H1 (cell line): ENCODE measurements at regions not wholly inside any gene's neighbourhood (a gene's known extent, or its start where the extent isn't known, plus 50 kb on each side); places are given as distances from the start of the nearest gene placed in this dataset.

ENCODE experiments used
- CTCF ChIA-PET: fragments of 300-600 bp; sonication (Branson Sonifier 250); formaldehyde crosslinking; loops from one replicate; lab custom pipeline; 2021; ENCODE audit not compliant: partially characterized antibody; lab: Charles Lee
- POLR2A ChIA-PET: fragments of 300-600 bp; sonication (Branson Sonifier 250); formaldehyde crosslinking; loops from one replicate; lab custom pipeline; 2021; ENCODE audit warnings: inconsistent platforms; ENCODE audit not compliant: partially characterized antibody; lab: Charles Lee
- DNase-seq, 2 experiments: peaks; one replicate each; pipeline versions ENCODE4 v3.0.0 to v3.0.0-alpha.2; 2010 to 2022; ENCODE audit warnings: low spot score in 2 of 2, low read depth in 1 of 2, mixed read lengths in 1 of 2
- FAIRE-seq: peaks from 2 replicates; lab custom pipeline; 2011; peaks lifted over from hg19 to GRCh38; lab: Jason Lieb, UNC
- H2AFZ ChIP-seq: 2 replicates; pipeline ENCODE4 v1.8.1; 2012; ENCODE audit warnings: low read length, inconsistent platforms
- H2AK5ac ChIP-seq: 2 replicates; pipeline ENCODE4 v1.6.1; 2013; ENCODE audit warnings: low read depth, low read length
- H2BK120ac ChIP-seq: replicated peaks from 2 replicates; pipeline ENCODE3; 2013; ENCODE audit warnings: low read depth, low read length, inconsistent platforms
- H2BK12ac ChIP-seq: 2 replicates; pipeline ENCODE4 v1.6.1; 2013; ENCODE audit warnings: low read depth, low read length
- H2BK15ac ChIP-seq: 2 replicates; pipeline ENCODE4 v1.6.1; 2013; ENCODE audit warnings: low read length
- H2BK20ac ChIP-seq: 2 replicates; pipeline ENCODE4 v1.6.1; 2013; ENCODE audit warnings: low read length
- H2BK5ac ChIP-seq: 2 replicates; pipeline ENCODE4 v1.6.1; 2013; ENCODE audit warnings: low read depth, low read length
- H3K14ac ChIP-seq: 2 replicates; pipeline ENCODE4 v1.6.1; 2013; ENCODE audit warnings: inconsistent platforms; ENCODE audit not compliant: insufficient read length
- H3K18ac ChIP-seq: 2 replicates; pipeline ENCODE4 v1.6.1; 2013; ENCODE audit warnings: low read length; ENCODE audit errors: extremely low read depth
- H3K23ac ChIP-seq: 2 replicates; pipeline ENCODE4 v1.6.1; 2013; ENCODE audit warnings: inconsistent platforms; ENCODE audit not compliant: insufficient read length
- H3K23me2 ChIP-seq: 2 replicates; pipeline ENCODE4 v1.6.1; 2013; ENCODE audit warnings: low read depth, low read length
- H3K27ac ChIP-seq: 2 replicates; pipeline ENCODE4 v1.6.1; 2011; ENCODE audit warnings: low read depth, low read length, inconsistent platforms
- H3K27me3 ChIP-seq, 4 experiments: replicated peaks in 1 of 4; 1 replicate in 1 of 4; 2 replicates in 3 of 4; pipeline versions ENCODE4 v1.6.1 to v1.8.1; 2011 to 2013; ENCODE audit warnings: low read length in 3 of 4, mild to moderate bottlenecking in 3 of 4, inconsistent platforms in 2 of 4, mixed read lengths in 2 of 4, moderate library complexity in 1 of 4; ENCODE audit not compliant: control insufficient read depth in 3 of 4, insufficient read depth in 3 of 4; ENCODE audit errors: extremely low read depth in 1 of 4
- H3K36me3 ChIP-seq, 4 experiments: 2 replicates each; pipeline versions ENCODE4 v1.6.1 to v1.8.1; 2011 to 2013; ENCODE audit warnings: mild to moderate bottlenecking in 4 of 4, low read length in 3 of 4, moderate library complexity in 2 of 4, control low read depth in 1 of 4, inconsistent platforms in 1 of 4; ENCODE audit not compliant: insufficient read depth in 4 of 4, control insufficient read depth in 2 of 4
- H3K4ac ChIP-seq: replicated peaks from 2 replicates; pipeline ENCODE3; 2013; ENCODE audit warnings: low read length, low read depth, mixed read lengths, inconsistent platforms; ENCODE audit not compliant: insufficient read length
- H3K4me1 ChIP-seq, 4 experiments: replicated peaks in 1 of 4; 1 replicate in 1 of 4; 2 replicates in 3 of 4; pipeline versions ENCODE4 v1.6.1 to v1.8.1; 2011 to 2013; ENCODE audit warnings: low read length in 3 of 4, inconsistent platforms in 2 of 4, mixed read lengths in 1 of 4; ENCODE audit not compliant: insufficient read depth in 4 of 4, control insufficient read depth in 3 of 4
- H3K4me2 ChIP-seq, 2 experiments: 2 replicates each; pipeline versions ENCODE4 v1.6.1 to v1.8.1; 2011 to 2013; ENCODE audit warnings: low read depth in 2 of 2, low read length in 2 of 2, control low read depth in 1 of 2, inconsistent platforms in 1 of 2, mild to moderate bottlenecking in 1 of 2; ENCODE audit not compliant: insufficient read depth in 1 of 2
- H3K4me3 ChIP-seq, 4 experiments: fragments of 200-600, 300-600 bp in 1 of 4; sonication (generic), shearing (Covaris generic), sonication (Bioruptor Twin) in 1 of 4; 2 replicates each; pipeline versions ENCODE4 v1.5.1 to v1.8.1; 2011 to 2016; ENCODE audit warnings: low read length in 4 of 4, low read depth in 3 of 4, control low read depth in 2 of 4, inconsistent platforms in 2 of 4, mild to moderate bottlenecking in 2 of 4, mixed read lengths in 1 of 4, moderate library complexity in 1 of 4; ENCODE audit not compliant: insufficient read depth in 2 of 4; ENCODE audit errors: extremely low read depth in 1 of 4
- H3K56ac ChIP-seq: replicated peaks from 2 replicates; pipeline ENCODE3; 2013; ENCODE audit warnings: low read depth, mild to moderate bottlenecking, mixed read lengths, low read length, inconsistent platforms; ENCODE audit not compliant: insufficient read length
- H3K79me1 ChIP-seq: 2 replicates; pipeline ENCODE4 v1.6.1; 2013; ENCODE audit warnings: low read depth, low read length, control low read depth
- H3K79me2 ChIP-seq, 2 experiments: 2 replicates each; pipeline versions ENCODE4 v1.6.1 to v1.8.1; 2012 to 2013; ENCODE audit warnings: low read length in 2 of 2, mild to moderate bottlenecking in 2 of 2, inconsistent platforms in 1 of 2; ENCODE audit not compliant: insufficient read depth in 2 of 2, control insufficient read depth in 1 of 2
- H3K9ac ChIP-seq, 4 experiments: replicated peaks in 1 of 4; 1 replicate in 1 of 4; 2 replicates in 3 of 4; pipeline versions ENCODE4 v1.6.1 to v1.8.1; 2011 to 2013; ENCODE audit warnings: low read depth in 3 of 4, low read length in 3 of 4, control low read depth in 2 of 4, mild to moderate bottlenecking in 2 of 4, moderate library complexity in 2 of 4, inconsistent platforms in 1 of 4; ENCODE audit errors: extremely low read depth in 1 of 4
- H3K9me3 ChIP-seq, 2 experiments: 2 replicates each; pipeline versions ENCODE4 v1.6.1 to v1.8.1; 2012 to 2013; ENCODE audit warnings: mild to moderate bottlenecking in 2 of 2, moderate library complexity in 2 of 2, control low read depth in 1 of 2, inconsistent platforms in 1 of 2, low read depth in 1 of 2, low read length in 1 of 2, mixed read lengths in 1 of 2; ENCODE audit not compliant: insufficient read depth in 2 of 2
- H4K20me1 ChIP-seq, 2 experiments: replicated peaks in 1 of 2; 2 replicates each; pipeline versions ENCODE3 to v1.8.1; 2011 to 2013; ENCODE audit warnings: inconsistent platforms in 2 of 2, low read length in 2 of 2, mild to moderate bottlenecking in 1 of 2; ENCODE audit not compliant: insufficient read depth in 2 of 2, control insufficient read depth in 1 of 2
- H4K5ac ChIP-seq: 2 replicates; pipeline ENCODE4 v1.6.1; 2013; ENCODE audit warnings: low read length, low read depth, mixed read lengths, inconsistent platforms; ENCODE audit not compliant: insufficient read length
- H4K8ac ChIP-seq: 2 replicates; pipeline ENCODE4 v1.8.0; 2013; ENCODE audit warnings: mild to moderate bottlenecking, moderate library complexity, low read length, inconsistent platforms; ENCODE audit not compliant: insufficient read depth; ENCODE audit errors: extremely low read depth
- H4K91ac ChIP-seq: replicated peaks from 2 replicates; pipeline ENCODE3; 2013; ENCODE audit warnings: low read length, mixed read lengths, inconsistent platforms; ENCODE audit not compliant: insufficient read length
- BACH1 ChIP-seq: IDR thresholded peaks from 2 replicates; pipeline ENCODE4 v1.6.1; 2012; ENCODE audit warnings: low read length, improper control_type of control experiment
- CBX5 ChIP-seq: fragments of 300-800, 300-1000 bp; sonication (generic); IDR thresholded peaks from 2 replicates; pipeline ENCODE4 v1.7.1; 2016; ENCODE audit warnings: antibody characterized with exemption, low read length, low read depth
- E2F6 ChIP-seq: IDR thresholded peaks from 2 replicates; pipeline ENCODE4 v1.6.1; 2012; ENCODE audit warnings: inconsistent platforms
- SIX5 ChIP-seq: IDR thresholded peaks from 2 replicates; pipeline ENCODE4 v1.6.1; 2011; ENCODE audit warnings: mild to moderate bottlenecking, low read depth, low read length
- TAF7 ChIP-seq: optimal IDR thresholded peaks from 2 replicates; pipeline ENCODE3; 2011; ENCODE audit warnings: low read depth, mild to moderate bottlenecking, inconsistent platforms, low read length, moderate library complexity, borderline replicate concordance
- TCF12 ChIP-seq: IDR thresholded peaks from 2 replicates; pipeline ENCODE4 v1.6.1; 2011; ENCODE audit warnings: low read depth, mild to moderate bottlenecking, low read length
- WGBS, 2 experiments: shearing (Covaris generic) in 1 of 2; methylation state at CpG; one replicate each; pipeline versions ENCODE4 v1.1.6 to v1.1.7; 2013 to 2015; ENCODE audit warnings: low lambda C conversion rate in 2 of 2, mixed read lengths in 2 of 2, inconsistent platforms in 1 of 2, low coverage in 1 of 2, missing lambda C conversion rate in 1 of 2; ENCODE audit not compliant: insufficient replicate concordance in 2 of 2, insufficient coverage in 1 of 2, insufficient read length in 1 of 2; ENCODE audit errors: extremely low coverage in 1 of 2, missing lambda C conversion rate in 1 of 2; 5-methylcytosine and 5-hydroxymethylcytosine counted together

GRCh38 chr2:145832681-145833080 lies 1312.8 kb upstream of the ZEB2 start:
- Histone ChIP-seq H4K5ac (no peak overlapping the region), H3K18ac (no peak overlapping the region), H3K14ac (no peak overlapping the region), H4K8ac (no peak overlapping the region), H3K4me1 (no peaks in the 10 kb centered on the region), H3K27me3 (no peaks in the 10 kb centered on the region), H2BK15ac (no peak overlapping the region), H4K20me1 (no peaks in the 10 kb centered on the region), H3K23me2 (no peaks in the 10 kb centered on the region), H2BK20ac (no peak overlapping the region), H3K23ac (no peak overlapping the region), H3K4me3 (no peak overlapping the region), H3K56ac (no peak overlapping the region), H3K4me2 (no peak overlapping the region), H3K4ac (no peak overlapping the region), H2BK5ac (no peak overlapping the region), H3K9ac (no peak overlapping the region), H2AK5ac (no peak overlapping the region), H2AFZ (no peak overlapping the region), H3K36me3 (no peaks in the 10 kb centered on the region), H4K91ac (no peak overlapping the region), H2BK12ac (no peak overlapping the region), H3K79me2 (no peaks in the 10 kb centered on the region), H3K79me1 (no peaks in the 10 kb centered on the region), H3K9me3 (no peaks in the 10 kb centered on the region), H3K27ac (no peak overlapping the region), H2BK120ac (no peak overlapping the region)
- ChIA-PET CTCF (interaction anchor here (0.6 kb wide), 1 partner anchor 64 kb away, joined by 3 read pairs; no protein-coding TSS in a partner anchor), POLR2A (interaction anchor here (0.6 kb wide), 1 partner anchor 150 kb away, joined by 4 read pairs; no protein-coding TSS in a partner anchor)
- no peak for FAIRE-seq
- TF ChIP-seq CBX5 (no peak), TAF7 (no peak), TCF12 (no peak), E2F6 (no peak), SIX5 (no peak), BACH1 (no peak)
- DNase-seq, result no peak
- 92% methylated on average over 5 of the region's 5 CpGs; no CpG with 5 or more reads in 1 of the 2 experiments for WGBS, 2 experiments
